ENCODE measurements at regions not wholly inside any gene's neighbourhood (a gene's known extent, or its start where the extent isn't known, plus 50 kb on each side); places are given as distances from the start of the nearest gene placed in this dataset.
"Not testable (repeated sequence)": the region's sequence is repeated elsewhere in the genome, so short reads cannot be mapped to it uniquely, and the experiment has no call there.

- no peaks in the 10 kb centered on the region for H4K20me1 ChIP-seq (ENCODE audit: low read depth)
- H3K9me3 ChIP-seq (ENCODE audit: low read depth), result no peaks in the 10 kb centered on the region
- no peak overlapping the region for H3K9ac ChIP-seq
- H3K27me3 ChIP-seq, result no peaks in the 10 kb centered on the region
- no peak overlapping the region for H3K4me2 ChIP-seq
- Mint-ChIP-seq H3K36me3 (peaks cover 2% of the 10 kb centered on the region), H3K4me3 (no peak overlapping the region), H3K27me3 (ENCODE audit: insufficient read depth, low read depth) (peaks cover 9% of the 10 kb centered on the region), H3K4me1 (peaks cover 52% of the 10 kb centered on the region), H3K9me3 (no peaks in the 10 kb centered on the region), H3K27ac (peak overlapping the region; percentile 31)
- H3K4me1 ChIP-seq, result peaks cover 47% of the 10 kb centered on the region
- H3K79me2 ChIP-seq (ENCODE audit: low read depth), result no peaks in the 10 kb centered on the region
- H3K36me3 ChIP-seq, result no peaks in the 10 kb centered on the region
- H3F3A ChIP-seq (ENCODE audit: low read depth), result peaks cover 15% of the 10 kb centered on the region
- no peak for DNase-seq (ENCODE audit: low spot score)
- no peak overlapping the region for H3K4me3 ChIP-seq
- H3K27ac ChIP-seq, result no peak overlapping the region
- TF ChIP-seq EZH2 (IDR thresholded peaks at IDR 0.05), result no peak
- TF ChIP-seq CTCF (IDR thresholded peaks at IDR 0.05), result no peak
- no peak for TF ChIP-seq EZH2phosphoT487 (IDR thresholded peaks at IDR 0.05)
- no peak overlapping the region for H2AFZ ChIP-seq (replicated peaks)
These were observed 372.2 kb downstream of the RRAGC start for GRCh38 chr1:38487396-38487795.

- Histone ChIP-seq H3K4me1 (peaks cover 45% of the 10 kb centered on the region), H3F3A (ENCODE audit: low read depth) (peaks cover 15% of the 10 kb centered on the region), H3K79me2 (ENCODE audit: low read depth) (no peaks in the 10 kb centered on the region), H3K27ac (peak overlapping the region; percentile 68), H3K4me3 (peak overlapping the region; percentile 0), H3K36me3 (no peaks in the 10 kb centered on the region), H3K9me3 (ENCODE audit: low read depth) (no peaks in the 10 kb centered on the region), H3K9ac (no peak overlapping the region), H4K20me1 (ENCODE audit: low read depth) (no peaks in the 10 kb centered on the region), H3K27me3 (no peaks in the 10 kb centered on the region), H2AFZ (replicated peaks) (peak overlapping the region; percentile 3), H3K4me2 (peak overlapping the region; percentile 13)
- peak; percentile 70 for DNase-seq (ENCODE audit: low spot score)
- peak overlapping the region; percentile 52 for H3K4me3 Mint-ChIP-seq
- H3K9me3 Mint-ChIP-seq, result no peaks in the 10 kb centered on the region
- H3K36me3 Mint-ChIP-seq, result peaks cover 2% of the 10 kb centered on the region
- TF ChIP-seq EZH2 (IDR thresholded peaks at IDR 0.05) (no peak), CTCF (IDR thresholded peaks at IDR 0.05) (no peak), EZH2phosphoT487 (IDR thresholded peaks at IDR 0.05) (no peak)
- H3K27ac Mint-ChIP-seq, result peak overlapping the region; percentile 90
- H3K27me3 Mint-ChIP-seq (ENCODE audit: insufficient read depth, low read depth), result peaks cover 7% of the 10 kb centered on the region
- peaks cover 49% of the 10 kb centered on the region for H3K4me1 Mint-ChIP-seq
These were observed 373.5 kb downstream of the RRAGC start for GRCh38 chr1:38486085-38486484.

GRCh38 chr1:38481871-38482826 lies 377.4 kb downstream of the RRAGC start:
- DNase-seq (ENCODE audit: low spot score), result no peak
- Histone ChIP-seq H4K20me1 (ENCODE audit: low read depth) (no peaks in the 10 kb centered on the region), H3F3A (ENCODE audit: low read depth) (peaks cover 30% of the 10 kb centered on the region), H3K27ac (no peak overlapping the region), H3K79me2 (ENCODE audit: low read depth) (no peaks in the 10 kb centered on the region), H3K36me3 (no peaks in the 10 kb centered on the region), H3K4me3 (no peak overlapping the region), H3K4me1 (peaks cover 49% of the 10 kb centered on the region), H3K9me3 (ENCODE audit: low read depth) (peaks cover 9% of the 10 kb centered on the region), H3K9ac (no peak overlapping the region), H2AFZ (replicated peaks) (no peak overlapping the region), H3K4me2 (no peak overlapping the region), H3K27me3 (no peaks in the 10 kb centered on the region)
- no peak for TF ChIP-seq EZH2 (IDR thresholded peaks at IDR 0.05)
- no peak for TF ChIP-seq CTCF (IDR thresholded peaks at IDR 0.05)
- no peak for TF ChIP-seq EZH2phosphoT487 (IDR thresholded peaks at IDR 0.05)
- Mint-ChIP-seq H3K27ac (no peak overlapping the region), H3K4me3 (no peak overlapping the region), H3K36me3 (peaks cover 10% of the 10 kb centered on the region), H3K27me3 (ENCODE audit: insufficient read depth, low read depth) (peaks cover 4% of the 10 kb centered on the region), H3K4me1 (peaks cover 51% of the 10 kb centered on the region), H3K9me3 (peaks cover 17% of the 10 kb centered on the region)

- H3K27ac Mint-ChIP-seq; H3K4me3 Mint-ChIP-seq; H3K27me3 ChIP-seq; H3K36me3 Mint-ChIP-seq; H2AFZ ChIP-seq (replicated peaks); H3K9ac ChIP-seq; H3K79me2 ChIP-seq (ENCODE audit: low read depth); H3K4me2 ChIP-seq; H3K27ac ChIP-seq; H4K20me1 ChIP-seq (ENCODE audit: low read depth); H3K27me3 Mint-ChIP-seq (ENCODE audit: insufficient read depth, low read depth); H3K4me3 ChIP-seq; H3K9me3 ChIP-seq (ENCODE audit: low read depth); H3K36me3 ChIP-seq; DNase-seq (ENCODE audit: low spot score): not testable (repeated sequence)
- Mint-ChIP-seq H3K9me3 (peaks cover 17% of the 10 kb centered on the region), H3K4me1 (peaks cover 51% of the 10 kb centered on the region)
- H3F3A ChIP-seq (ENCODE audit: low read depth), result peaks cover 40% of the 10 kb centered on the region
- peaks cover 51% of the 10 kb centered on the region for H3K4me1 ChIP-seq
These were observed 379.9 kb downstream of the RRAGC start for GRCh38 chr1:38479662-38480061.
